NCI-H2227 treated with DMSO at 0.1 percent for 48 hours (cell line): ENCODE measurements at regions not wholly inside any gene's neighbourhood (a gene's known extent, or its start where the extent isn't known, plus 50 kb on each side); places are given as distances from the start of the nearest gene placed in this dataset.
A peak's percentile ranks its signal among the peaks of the same experiment; 100 is the strongest.
"Not testable (repeated sequence)": the region's sequence is repeated elsewhere in the genome, so short reads cannot be mapped to it uniquely, and the experiment has no call there.

Experiments
- DNase-seq: peaks from one replicate; lab custom pipeline; 2025; lab: John Stamatoyannopoulos, UW

- DNase-seq, result no peak
Observed at GRCh38 chr4:79175716-79176115, 150.1 kb downstream of the NAA11 start.

GRCh38 chr4:79174490-79175252, 151.2 kb downstream of the NAA11 start:
- DNase-seq, result no peak

GRCh38 chr4:79173186-79173585, 152.7 kb downstream of the NAA11 start:
- DNase-seq, result no peak

GRCh38 chr4:79170077-79170476, 155.8 kb downstream of the NAA11 start:
- no peak for DNase-seq

- DNase-seq, result peak; percentile 48
Observed at GRCh38 chr4:79164907-79165610, 160.8 kb downstream of the NAA11 start.

- DNase-seq, result no peak
Observed at GRCh38 chr4:79163981-79164490, 161.8 kb downstream of the NAA11 start.

- no peak for DNase-seq
Observed at GRCh38 chr4:79160962-79161361, 164.9 kb downstream of the NAA11 start.

GRCh38 chr4:79158705-79159104, 167.2 kb downstream of the NAA11 start:
- DNase-seq, result not testable (repeated sequence)

GRCh38 chr4:79155336-79155735, 170.5 kb downstream of the NAA11 start:
- DNase-seq, result no peak

GRCh38 chr4:79150820-79151416, 174.9 kb downstream of the NAA11 start:
- no peak for DNase-seq

GRCh38 chr4:79148369-79148768, 177.5 kb downstream of the NAA11 start:
- no peak for DNase-seq

GRCh38 chr4:79147251-79147650, 178.6 kb downstream of the NAA11 start:
- no peak for DNase-seq

GRCh38 chr4:79141530-79141929, 184.3 kb downstream of the NAA11 start:
- DNase-seq, result no peak

GRCh38 chr4:79134767-79135166, 191.1 kb downstream of the NAA11 start:
- DNase-seq, result no peak

GRCh38 chr4:79132826-79133225, 193.0 kb downstream of the NAA11 start:
- DNase-seq, result no peak

GRCh38 chr4:79121875-79122358, 182.7 kb upstream of the PAQR3 start:
- no peak for DNase-seq

- DNase-seq, result no peak
Observed at GRCh38 chr4:79121223-79121622, 182.0 kb upstream of the PAQR3 start.

GRCh38 chr4:79117051-79117450, 177.8 kb upstream of the PAQR3 start:
- not testable (repeated sequence) for DNase-seq

- DNase-seq, result no peak
Observed at GRCh38 chr4:79107014-79107413, 167.8 kb upstream of the PAQR3 start.

GRCh38 chr4:79088946-79089691, 149.9 kb upstream of the PAQR3 start:
- no peak for DNase-seq

- DNase-seq, result no peak
Observed at GRCh38 chr4:79087071-79087470, 147.8 kb upstream of the PAQR3 start.

GRCh38 chr4:79083406-79084010, 144.3 kb upstream of the PAQR3 start:
- DNase-seq, result no peak
